ENCODE measurements at regions not wholly inside any gene's neighbourhood (a gene's known extent, or its start where the extent isn't known, plus 50 kb on each side); places are given as distances from the start of the nearest gene placed in this dataset.

DNA sequence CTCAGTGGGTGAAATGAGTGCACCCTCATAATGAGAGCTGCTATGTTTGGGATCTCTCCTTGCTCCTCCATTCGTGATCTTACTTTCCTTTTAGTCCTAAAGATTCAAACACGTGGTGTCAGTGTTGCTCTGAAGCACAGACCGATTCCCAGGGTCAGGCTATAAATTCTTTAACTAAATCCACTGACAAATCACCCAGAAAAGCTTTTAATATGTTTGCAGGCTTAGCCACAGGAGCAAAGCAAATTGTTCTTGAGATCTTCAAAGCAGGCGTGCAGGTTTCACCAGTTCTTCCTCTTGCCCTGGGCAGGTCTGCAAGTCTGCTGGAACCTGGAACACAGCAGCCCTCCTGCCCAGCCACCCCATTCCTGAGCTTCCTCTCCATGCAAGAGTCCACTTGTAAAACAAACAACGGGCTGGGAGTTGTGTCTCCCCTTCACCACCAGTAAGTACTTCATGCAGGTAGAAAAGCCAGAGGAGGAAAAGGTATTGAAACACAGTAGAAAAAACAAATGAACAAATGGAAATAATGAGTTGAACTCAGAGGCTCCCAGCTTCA is 70.1 kb upstream of the ENPP6 start:
- POLR2A ChIA-PET = interaction anchor here (0.7 to 1.5 kb wide), 4 partner anchors 187 to 446 kb away, joined by 3 to 9 read pairs (median 4); partner anchors contain the start of genes CENPU and IRF2
- TF ChIP-seq BHLHE40 (IDR thresholded peaks at IDR 0.05; ENCODE audit: borderline replicate concordance) (no peak), CTBP1 (IDR thresholded peaks at IDR 0.05; ENCODE audit: borderline replicate concordance) (no peak), ELF4 (IDR thresholded peaks at IDR 0.05) (no peak), ARNT (IDR thresholded peaks at IDR 0.05) (no peak), L3MBTL2 (conservative IDR thresholded peaks at IDR 0.05) (no peak), NFRKB (IDR thresholded peaks at IDR 0.05) (no peak), FOXM1 (IDR thresholded peaks at IDR 0.05; ENCODE audit: borderline replicate concordance) (no peak), SP1 (IDR thresholded peaks at IDR 0.05) (no peak), FOXA1 (IDR thresholded peaks at IDR 0.05) (no peak), HDGF (IDR thresholded peaks at IDR 0.05; ENCODE audit: borderline replicate concordance) (no peak), ZNF384 (IDR thresholded peaks at IDR 0.05) (no peak), SUZ12 (IDR thresholded peaks at IDR 0.05) (no peak), LEF1 (IDR thresholded peaks at IDR 0.05; ENCODE audit: borderline replicate concordance) (no peak)
- TF ChIP-seq, protein P1, sequence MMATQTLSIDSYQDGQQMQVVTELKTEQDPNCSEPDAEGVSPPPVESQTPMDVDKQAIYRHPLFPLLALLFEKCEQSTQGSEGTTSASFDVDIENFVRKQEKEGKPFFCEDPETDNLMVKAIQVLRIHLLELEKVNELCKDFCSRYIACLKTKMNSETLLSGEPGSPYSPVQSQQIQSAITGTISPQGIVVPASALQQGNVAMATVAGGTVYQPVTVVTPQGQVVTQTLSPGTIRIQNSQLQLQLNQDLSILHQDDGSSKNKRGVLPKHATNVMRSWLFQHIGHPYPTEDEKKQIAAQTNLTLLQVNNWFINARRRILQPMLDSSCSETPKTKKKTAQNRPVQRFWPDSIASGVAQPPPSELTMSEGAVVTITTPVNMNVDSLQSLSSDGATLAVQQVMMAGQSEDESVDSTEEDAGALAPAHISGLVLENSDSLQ (IDR thresholded peaks at IDR 0.05) = no peak
- no peak for DNase-seq (ENCODE audit: extremely low spot score)
- CTCF ChIA-PET = interaction anchor here (0.6 to 1.6 kb wide), 4 partner anchors 22 to 696 kb away, joined by 3 to 5 read pairs (median 4); no protein-coding TSS in a partner anchor

DNA sequence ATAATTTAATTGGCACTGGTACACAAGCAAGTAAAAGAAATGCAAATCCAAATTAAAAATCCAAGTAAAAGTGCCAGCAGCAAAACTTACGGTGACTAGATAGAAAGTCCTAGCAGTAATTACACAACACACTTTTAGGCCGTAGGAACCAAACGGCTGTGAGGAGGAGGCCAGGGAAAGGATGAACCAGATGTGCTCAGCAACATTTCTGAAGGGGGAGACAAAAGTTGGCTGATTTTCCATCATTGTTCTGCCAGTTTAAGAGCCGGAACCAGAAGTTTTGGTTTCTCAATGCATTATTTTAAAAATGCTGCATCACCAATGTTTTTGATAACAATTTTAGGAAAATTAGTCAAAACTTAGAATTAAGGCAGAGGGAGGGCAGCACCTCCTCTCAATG is 68.7 kb upstream of the ENPP6 start:
- TF ChIP-seq, protein P1 (IDR thresholded peaks at IDR 0.05) = no peak
- TF ChIP-seq ELF4 (IDR thresholded peaks at IDR 0.05) = no peak
- no peak for TF ChIP-seq L3MBTL2 (conservative IDR thresholded peaks at IDR 0.05)
- no peak for TF ChIP-seq FOXK2 (IDR thresholded peaks at IDR 0.05)
- no peak for TF ChIP-seq CTBP1 (IDR thresholded peaks at IDR 0.05; ENCODE audit: borderline replicate concordance)
- no peak for TF ChIP-seq HDGF (IDR thresholded peaks at IDR 0.05; ENCODE audit: borderline replicate concordance)
- no peak for TF ChIP-seq BHLHE40 (IDR thresholded peaks at IDR 0.05; ENCODE audit: borderline replicate concordance)
- TF ChIP-seq ZNF384 (IDR thresholded peaks at IDR 0.05) = no peak
- no peak for TF ChIP-seq FOXM1 (IDR thresholded peaks at IDR 0.05; ENCODE audit: borderline replicate concordance)
- no peak for TF ChIP-seq SUZ12 (IDR thresholded peaks at IDR 0.05)
- TF ChIP-seq SP1 (IDR thresholded peaks at IDR 0.05) = no peak
- TF ChIP-seq TARDBP (IDR thresholded peaks at IDR 0.05) = no peak
- TF ChIP-seq ARNT (IDR thresholded peaks at IDR 0.05) = no peak
- TF ChIP-seq FOXA1 (IDR thresholded peaks at IDR 0.05) = no peak
- ChIA-PET CTCF (no interaction called here), POLR2A (no interaction called here)
- no peak for DNase-seq (ENCODE audit: extremely low spot score)

DNA sequence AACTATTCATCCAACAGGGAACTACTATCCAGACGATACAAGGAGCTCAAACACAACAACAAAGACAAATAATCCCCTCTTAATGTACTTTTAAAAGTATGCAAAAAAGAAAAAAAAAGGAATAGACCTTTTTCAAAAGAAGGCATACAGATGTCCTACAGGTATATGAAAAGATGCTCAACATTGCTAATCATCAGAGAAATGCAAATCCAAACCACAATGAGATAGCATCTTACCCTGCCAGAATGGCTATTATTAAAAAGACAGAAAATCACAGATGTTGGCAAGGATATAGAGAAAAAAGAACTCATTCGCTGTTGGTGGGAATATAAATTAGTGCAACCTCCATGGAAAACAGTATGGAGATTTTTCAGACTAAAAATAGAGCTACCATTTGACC is 67.1 kb upstream of the ENPP6 start:
- POLR2A ChIA-PET = interaction anchor here (1.6 kb wide), 1 partner anchor 9 kb away, joined by 6 read pairs; no protein-coding TSS in a partner anchor
- CTCF ChIA-PET = interaction anchor here (0.7 to 1.6 kb wide), 2 partner anchors 9 to 11 kb away, joined by 3 to 4 read pairs; no protein-coding TSS in a partner anchor
- no peak for DNase-seq (ENCODE audit: extremely low spot score)
- TF ChIP-seq TARDBP (IDR thresholded peaks at IDR 0.05) = no peak
- TF ChIP-seq SP1 (IDR thresholded peaks at IDR 0.05) = no peak
- TF ChIP-seq HDGF (IDR thresholded peaks at IDR 0.05; ENCODE audit: borderline replicate concordance) = no peak
- no peak for TF ChIP-seq FOXM1 (IDR thresholded peaks at IDR 0.05; ENCODE audit: borderline replicate concordance)
- TF ChIP-seq SUZ12 (IDR thresholded peaks at IDR 0.05) = no peak
- TF ChIP-seq FOXK2 (IDR thresholded peaks at IDR 0.05) = no peak
- TF ChIP-seq CTBP1 (IDR thresholded peaks at IDR 0.05; ENCODE audit: borderline replicate concordance) = no peak

DNA sequence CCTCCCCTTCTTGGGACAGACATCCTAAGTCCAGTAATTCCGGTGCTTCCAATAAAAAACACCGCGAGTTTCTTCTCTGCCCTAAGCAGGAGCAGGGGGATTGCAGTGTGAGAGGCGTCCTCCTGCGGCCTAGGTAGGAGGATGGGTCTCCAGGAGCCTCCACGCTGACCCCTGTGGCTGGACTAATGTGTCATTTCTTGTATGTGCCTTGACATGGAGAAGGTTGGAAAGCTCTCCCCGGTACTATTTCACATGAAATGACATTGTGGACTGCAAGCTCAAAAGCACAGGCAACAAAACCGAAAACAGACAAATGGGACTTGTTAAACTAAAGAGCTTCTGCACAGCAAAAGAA is 66.6 kb upstream of the ENPP6 start:
- no peak for DNase-seq (ENCODE audit: extremely low spot score)

DNA sequence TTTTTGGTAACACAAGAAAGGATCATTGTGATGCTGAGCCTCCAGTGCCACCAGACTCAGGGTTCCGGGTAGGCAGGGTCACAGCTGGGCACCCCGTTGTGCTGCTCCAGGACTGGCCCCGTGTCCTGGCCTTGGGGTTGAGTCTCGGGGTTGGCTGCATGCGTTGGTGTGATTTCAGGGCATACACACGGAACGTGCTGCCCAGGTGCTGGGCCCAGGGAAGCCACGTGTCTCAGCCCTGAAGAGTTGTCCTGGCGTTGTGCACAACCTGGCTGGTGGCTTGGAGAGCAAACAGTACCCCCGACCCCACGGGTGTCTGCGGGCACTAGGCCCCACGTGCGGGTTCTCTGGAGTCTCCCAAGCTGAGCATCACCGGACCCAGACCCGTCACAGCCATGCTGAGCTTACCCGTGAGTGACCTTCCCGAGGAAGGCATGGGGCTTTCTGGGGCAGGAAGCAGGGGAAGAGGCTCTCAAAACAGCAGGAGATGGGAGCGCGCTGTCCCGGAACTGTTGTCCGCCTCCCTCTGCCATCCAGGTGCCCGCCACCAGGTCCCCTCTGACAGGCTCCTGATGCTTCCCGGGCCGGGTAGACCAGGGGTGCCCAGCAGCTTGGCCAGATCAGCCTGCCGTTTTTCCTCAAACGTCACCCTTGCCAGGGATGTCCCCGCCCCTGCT is 66.1 kb upstream of the ENPP6 start:
- DNase-seq (ENCODE audit: extremely low spot score) = no peak
- CTCF ChIA-PET = interaction anchor here (1.6 kb wide), 1 partner anchor 10 kb away, joined by 4 read pairs; no protein-coding TSS in a partner anchor
- TF ChIP-seq FOXM1 (IDR thresholded peaks at IDR 0.05; ENCODE audit: borderline replicate concordance) (no peak), LEF1 (IDR thresholded peaks at IDR 0.05; ENCODE audit: borderline replicate concordance) (no peak), FOXK2 (IDR thresholded peaks at IDR 0.05) (no peak), SP1 (IDR thresholded peaks at IDR 0.05) (no peak), L3MBTL2 (conservative IDR thresholded peaks at IDR 0.05) (no peak), NFRKB (IDR thresholded peaks at IDR 0.05) (no peak), ZNF384 (IDR thresholded peaks at IDR 0.05) (no peak), BHLHE40 (IDR thresholded peaks at IDR 0.05; ENCODE audit: borderline replicate concordance) (no peak), FOXA1 (IDR thresholded peaks at IDR 0.05) (no peak), CTBP1 (IDR thresholded peaks at IDR 0.05; ENCODE audit: borderline replicate concordance) (no peak), TARDBP (IDR thresholded peaks at IDR 0.05) (no peak), HDGF (IDR thresholded peaks at IDR 0.05; ENCODE audit: borderline replicate concordance) (no peak), ARNT (IDR thresholded peaks at IDR 0.05) (no peak), ELF4 (IDR thresholded peaks at IDR 0.05) (no peak), SUZ12 (IDR thresholded peaks at IDR 0.05) (no peak)
- TF ChIP-seq, protein P1 (IDR thresholded peaks at IDR 0.05) = no peak
- POLR2A ChIA-PET = interaction anchor here (1.6 kb wide), 1 partner anchor 10 kb away, joined by 6 read pairs; no protein-coding TSS in a partner anchor

More for the DNA sequence above, 66.6 kb upstream of the ENPP6 start:
- TF ChIP-seq FOXK2 (IDR thresholded peaks at IDR 0.05) (no peak), LEF1 (IDR thresholded peaks at IDR 0.05; ENCODE audit: borderline replicate concordance) (no peak), NFRKB (IDR thresholded peaks at IDR 0.05) (no peak), BHLHE40 (IDR thresholded peaks at IDR 0.05; ENCODE audit: borderline replicate concordance) (no peak), HDGF (IDR thresholded peaks at IDR 0.05; ENCODE audit: borderline replicate concordance) (no peak), ELF4 (IDR thresholded peaks at IDR 0.05) (no peak), ARNT (IDR thresholded peaks at IDR 0.05) (no peak), L3MBTL2 (conservative IDR thresholded peaks at IDR 0.05) (no peak), SUZ12 (IDR thresholded peaks at IDR 0.05) (no peak), FOXM1 (IDR thresholded peaks at IDR 0.05; ENCODE audit: borderline replicate concordance) (no peak), ZNF384 (IDR thresholded peaks at IDR 0.05) (no peak), CTBP1 (IDR thresholded peaks at IDR 0.05; ENCODE audit: borderline replicate concordance) (no peak)
- TF ChIP-seq, protein P1 (IDR thresholded peaks at IDR 0.05) = no peak
- ChIA-PET CTCF (interaction anchor here (1.6 kb wide), 1 partner anchor 10 kb away, joined by 4 read pairs; no protein-coding TSS in a partner anchor), POLR2A (interaction anchor here (1.6 kb wide), 1 partner anchor 9 kb away, joined by 6 read pairs; no protein-coding TSS in a partner anchor)
